H1 (cell line): ENCODE measurements at regions not wholly inside any gene's neighbourhood (a gene's known extent, or its start where the extent isn't known, plus 50 kb on each side); places are given as distances from the start of the nearest gene placed in this dataset.

Experiments
- JUN ChIP-seq: IDR thresholded peaks from 2 replicates; pipeline ENCODE4 v1.6.1; 2011; ENCODE audit warnings: low read depth, mild to moderate bottlenecking, improper control_type of control experiment, low read length
- RNF2 ChIP-seq: fragments of 200-900, 300-1000 bp; sonication (generic); IDR thresholded peaks from 2 replicates; pipeline ENCODE4 v1.7.1; 2016; ENCODE audit warnings: borderline replicate concordance, low read depth, mild to moderate bottlenecking, antibody characterized with exemption, low read length; ENCODE audit not compliant: poor library complexity, severe bottlenecking; ENCODE audit errors: missing control alignments
- SUZ12 ChIP-seq: fragments of 200-600 bp; sonication (generic); IDR thresholded peaks from 2 replicates; pipeline ENCODE4 v1.6.1; 2012; ENCODE audit warnings: mild to moderate bottlenecking, inconsistent platforms, low read length, moderate library complexity, mixed read lengths

DNA sequence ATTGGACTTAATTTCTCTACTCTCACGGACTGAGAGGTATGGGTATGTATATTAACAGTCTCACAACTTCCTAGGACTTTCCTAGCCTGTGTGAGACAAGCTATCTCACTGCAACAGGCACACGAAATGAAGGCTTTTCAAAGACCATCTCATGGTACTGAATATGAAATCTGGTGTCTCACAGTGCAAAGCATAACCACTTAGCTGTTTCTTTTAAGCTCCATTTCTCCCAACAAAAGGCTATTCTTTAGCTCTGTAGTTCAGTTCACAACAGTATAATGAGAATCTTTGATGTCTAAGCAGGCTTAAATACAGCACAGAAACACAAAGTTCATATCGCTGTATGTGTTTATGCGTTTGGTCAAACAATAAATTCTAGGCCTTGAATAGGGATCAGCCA lies 116.2 kb upstream of the PCDH18 start:
- TF ChIP-seq SUZ12 (no peak), JUN (no peak), RNF2 (no peak)
